A673 (cell line): ENCODE measurements at regions not wholly inside any gene's neighbourhood (a gene's known extent, or its start where the extent isn't known, plus 50 kb on each side); places are given as distances from the start of the nearest gene placed in this dataset.

Experiments
- BruUV-seq: library from RNA; stranded (reverse); fragments of 400-500 nt; replicated peaks from 2 replicates; lab custom pipeline; 2021; lab: Mats Ljungman, UMichigan
- CTCF ChIA-PET: fragments of 300-600 bp; sonication (Branson Sonifier 250); formaldehyde crosslinking; loops from one replicate; lab custom pipeline; 2022; ENCODE audit warnings: antibody characterized with exemption; lab: Charles Lee
- POLR2A ChIA-PET: fragments of 300-600 bp; sonication (Branson Sonifier 250); formaldehyde crosslinking; loops from one replicate; lab custom pipeline; 2022; ENCODE audit warnings: antibody characterized with exemption; ENCODE audit not compliant: low non-redundant PET; lab: Charles Lee
- DNase-seq: peaks from one replicate; pipeline ENCODE4 v3.0.0-alpha.2; 2015; ENCODE audit warnings: low spot score
- H3K27ac ChIP-seq: fragments of 200-600 bp; sonication (generic); 2 replicates; pipeline ENCODE4 v1.5.1; 2016; ENCODE audit warnings: mixed run types, low read depth, mild to moderate bottlenecking, mixed read lengths, antibody characterized with exemption, low read length; ENCODE audit not compliant: poor library complexity, severe bottlenecking
- H3K27me3 ChIP-seq: fragments of 200-600 bp; sonication (generic); replicated peaks from 2 replicates; pipeline ENCODE4 v1.6.1; 2017; ENCODE audit warnings: mixed run types, low read depth, mild to moderate bottlenecking, mixed read lengths, antibody characterized with exemption, low read length; ENCODE audit not compliant: insufficient read depth, poor library complexity
- H3K36me3 ChIP-seq: fragments of 200-600 bp; sonication (generic); 2 replicates; pipeline ENCODE4 v1.6.1; 2016; ENCODE audit warnings: mixed run types, mild to moderate bottlenecking, mixed read lengths, antibody characterized with exemption, low read length; ENCODE audit not compliant: insufficient read depth, poor library complexity, severe bottlenecking
- H3K4me1 ChIP-seq: fragments of 200-600 bp; sonication (generic); 2 replicates; pipeline ENCODE4 v1.6.1; 2017; ENCODE audit warnings: mixed run types, mild to moderate bottlenecking, mixed read lengths, antibody characterized with exemption, low read length; ENCODE audit not compliant: insufficient read depth, poor library complexity, severe bottlenecking
- H3K4me3 ChIP-seq: fragments of 200-600 bp; sonication (generic); 2 replicates; pipeline ENCODE4 v1.5.1; 2016; ENCODE audit warnings: low read depth, mixed run types, mild to moderate bottlenecking, mixed read lengths, low read length; ENCODE audit not compliant: poor library complexity, severe bottlenecking
- H3K9me3 ChIP-seq: fragments of 200-600 bp; sonication (generic); 2 replicates; pipeline ENCODE4 v1.6.1; 2016; ENCODE audit warnings: mixed run types, low read depth, mild to moderate bottlenecking, mixed read lengths, antibody characterized with exemption, low read length; ENCODE audit not compliant: poor library complexity, severe bottlenecking
- CTCF ChIP-seq: fragments of 300-800, 200-600 bp; sonication (generic); conservative IDR thresholded peaks from 2 replicates; pipeline ENCODE4 v1.5.1; 2017; ENCODE audit warnings: low read depth, mild to moderate bottlenecking, antibody characterized with exemption, low read length, moderate library complexity, mixed read lengths
- EZH2 ChIP-seq: fragments of 200-600 bp; sonication (generic); IDR thresholded peaks from 2 replicates; pipeline ENCODE4 v1.6.1; 2017; ENCODE audit warnings: borderline replicate concordance, low read depth, mild to moderate bottlenecking, mixed read lengths, antibody characterized with exemption, low read length; ENCODE audit not compliant: poor library complexity, severe bottlenecking
- intact Hi-C: fragments of 100-400 bp; cut with micrococcal nuclease; formaldehyde crosslinking; loops from one replicate; pipeline ENCODE4 v1.10.0; 2022; ENCODE audit not compliant: unreplicated experiment

GRCh38 chr10:43775384-43775783 is 126.7 kb upstream of the ZNF32 start:
- no TSS peak for BruUV-seq

DNA sequence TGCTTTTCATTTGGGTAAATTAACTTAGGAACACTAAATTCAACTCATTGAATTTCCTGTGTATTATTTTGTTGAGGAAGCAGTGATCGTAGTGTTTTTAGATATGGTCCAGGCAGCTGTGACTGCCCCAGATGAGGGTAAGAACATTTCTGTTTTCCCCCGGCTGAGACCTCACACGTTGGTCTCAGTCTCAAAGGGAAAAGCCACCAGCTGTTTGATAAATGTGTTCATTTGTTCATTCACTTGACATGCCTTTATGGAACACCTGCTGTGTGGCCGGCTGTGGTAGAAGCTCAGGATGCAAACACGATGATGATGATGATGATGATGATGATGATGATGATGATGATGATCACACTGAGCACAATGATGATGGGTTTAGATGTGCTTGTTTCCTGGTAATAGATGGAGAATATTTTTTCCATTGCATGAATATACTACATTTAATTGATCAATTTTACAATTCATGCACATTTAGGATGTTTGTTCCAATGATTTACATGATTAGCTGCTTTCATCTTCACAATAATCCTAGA is 125.6 kb upstream of the ZNF32 start:
- no peaks in the 10 kb centered on the region for H3K4me1 ChIP-seq
- H3K27me3 ChIP-seq = no peaks in the 10 kb centered on the region
- no peaks in the 10 kb centered on the region for H3K36me3 ChIP-seq
- TF ChIP-seq EZH2 (no peak), CTCF (no peak)
- no TSS peak for BruUV-seq
- H3K4me3 ChIP-seq = no peak overlapping the region
- no peak overlapping the region for H3K27ac ChIP-seq
- DNase-seq = no peak
- H3K9me3 ChIP-seq = no peaks in the 10 kb centered on the region
- CTCF ChIA-PET = no interaction called here
- intact Hi-C loops = no loop called here
- POLR2A ChIA-PET = no interaction called here

More at GRCh38 chr10:43775384-43775783, 126.7 kb upstream of the ZNF32 start:
- H3K4me3 ChIP-seq = no peak overlapping the region
- ChIA-PET CTCF (no interaction called here), POLR2A (no interaction called here)
- no peaks in the 10 kb centered on the region for H3K4me1 ChIP-seq
- intact Hi-C loops = no loop called here
- no peak for TF ChIP-seq CTCF
- TF ChIP-seq EZH2 = no peak
- no peaks in the 10 kb centered on the region for H3K36me3 ChIP-seq
- H3K9me3 ChIP-seq = no peaks in the 10 kb centered on the region
- no peaks in the 10 kb centered on the region for H3K27me3 ChIP-seq
- H3K27ac ChIP-seq = no peak overlapping the region
- no peak for DNase-seq

- no peaks in the 10 kb centered on the region for H3K4me1 ChIP-seq
- H3K4me3 ChIP-seq = no peak overlapping the region
- no TSS peak for BruUV-seq
- no peaks in the 10 kb centered on the region for H3K36me3 ChIP-seq
- TF ChIP-seq EZH2 = no peak
- TF ChIP-seq CTCF = no peak
- no peaks in the 10 kb centered on the region for H3K9me3 ChIP-seq
- no peaks in the 10 kb centered on the region for H3K27me3 ChIP-seq
- H3K27ac ChIP-seq = no peak overlapping the region
- POLR2A ChIA-PET = no interaction called here
- intact Hi-C loops = no loop called here
- DNase-seq = no peak
- CTCF ChIA-PET = no interaction called here
These were observed 125.1 kb upstream of the ZNF32 start for GRCh38 chr10:43773736-43774135.
